Activated naive CD4-positive, alpha-beta T cell treated with anti-CD3 and anti-CD28 coated beads, Interleukin-2, amount 50 U/mL, for 24 hours (primary cell): ENCODE measurements at regions not wholly inside any gene's neighbourhood (a gene's known extent, or its start where the extent isn't known, plus 50 kb on each side); places are given as distances from the start of the nearest gene placed in this dataset.
"Not testable (repeated sequence)": the region's sequence is repeated elsewhere in the genome, so short reads cannot be mapped to it uniquely, and the experiment has no call there.

ENCODE experiments used
- H3K27ac Mint-ChIP-seq: one replicate; pipeline ENCODE4 v1.8.0; 2021; ENCODE audit warnings: mild to moderate bottlenecking, mixed read lengths
- H3K27me3 Mint-ChIP-seq: one replicate; pipeline ENCODE4 v1.8.0; 2021; ENCODE audit warnings: mixed read lengths
- H3K36me3 Mint-ChIP-seq: one replicate; pipeline ENCODE4 v1.8.0; 2021; ENCODE audit warnings: mixed read lengths
- H3K4me1 Mint-ChIP-seq: one replicate; pipeline ENCODE4 v1.8.0; 2021; ENCODE audit warnings: mixed read lengths
- H3K4me3 Mint-ChIP-seq: one replicate; pipeline ENCODE4 v1.8.0; 2021; ENCODE audit warnings: mild to moderate bottlenecking, mixed read lengths
- H3K9me3 Mint-ChIP-seq: one replicate; pipeline ENCODE4 v1.8.0; 2021; ENCODE audit warnings: mixed read lengths

GRCh38 chr1:109857702-109858101 lies 52.9 kb upstream of the CSF1 start:
- H3K27me3 Mint-ChIP-seq, H3K27ac Mint-ChIP-seq, H3K9me3 Mint-ChIP-seq, H3K4me1 Mint-ChIP-seq, H3K4me3 Mint-ChIP-seq, H3K36me3 Mint-ChIP-seq: not testable (repeated sequence)

DNA sequence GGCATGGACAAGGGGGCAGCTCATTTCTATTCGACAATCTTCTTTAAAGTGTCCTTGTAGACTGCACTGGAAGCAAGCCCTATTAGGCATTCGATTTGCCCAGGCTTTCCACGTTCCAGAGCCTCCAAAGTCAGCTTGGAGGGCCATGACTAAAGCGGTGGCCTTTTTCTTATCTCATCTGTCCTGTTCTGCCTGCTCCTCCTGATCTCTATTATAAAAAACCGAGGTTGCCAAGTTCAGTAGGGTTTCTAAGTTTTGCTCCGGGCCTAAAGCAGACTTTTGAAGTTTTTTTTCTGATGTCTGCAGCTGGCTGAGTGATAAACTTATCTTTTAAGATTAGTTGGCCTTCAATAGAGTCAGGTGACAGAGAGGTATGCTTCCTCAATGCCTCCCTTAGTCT lies 54.7 kb upstream of the CSF1 start:
- H3K36me3 Mint-ChIP-seq, H3K4me1 Mint-ChIP-seq, H3K9me3 Mint-ChIP-seq, H3K27me3 Mint-ChIP-seq, H3K27ac Mint-ChIP-seq, H3K4me3 Mint-ChIP-seq: not testable (repeated sequence)

- H3K27ac Mint-ChIP-seq, H3K9me3 Mint-ChIP-seq, H3K36me3 Mint-ChIP-seq, H3K27me3 Mint-ChIP-seq, H3K4me1 Mint-ChIP-seq, H3K4me3 Mint-ChIP-seq: not testable (repeated sequence)
Observed at GRCh38 chr1:109853972-109854371, 56.7 kb upstream of the CSF1 start.

DNA sequence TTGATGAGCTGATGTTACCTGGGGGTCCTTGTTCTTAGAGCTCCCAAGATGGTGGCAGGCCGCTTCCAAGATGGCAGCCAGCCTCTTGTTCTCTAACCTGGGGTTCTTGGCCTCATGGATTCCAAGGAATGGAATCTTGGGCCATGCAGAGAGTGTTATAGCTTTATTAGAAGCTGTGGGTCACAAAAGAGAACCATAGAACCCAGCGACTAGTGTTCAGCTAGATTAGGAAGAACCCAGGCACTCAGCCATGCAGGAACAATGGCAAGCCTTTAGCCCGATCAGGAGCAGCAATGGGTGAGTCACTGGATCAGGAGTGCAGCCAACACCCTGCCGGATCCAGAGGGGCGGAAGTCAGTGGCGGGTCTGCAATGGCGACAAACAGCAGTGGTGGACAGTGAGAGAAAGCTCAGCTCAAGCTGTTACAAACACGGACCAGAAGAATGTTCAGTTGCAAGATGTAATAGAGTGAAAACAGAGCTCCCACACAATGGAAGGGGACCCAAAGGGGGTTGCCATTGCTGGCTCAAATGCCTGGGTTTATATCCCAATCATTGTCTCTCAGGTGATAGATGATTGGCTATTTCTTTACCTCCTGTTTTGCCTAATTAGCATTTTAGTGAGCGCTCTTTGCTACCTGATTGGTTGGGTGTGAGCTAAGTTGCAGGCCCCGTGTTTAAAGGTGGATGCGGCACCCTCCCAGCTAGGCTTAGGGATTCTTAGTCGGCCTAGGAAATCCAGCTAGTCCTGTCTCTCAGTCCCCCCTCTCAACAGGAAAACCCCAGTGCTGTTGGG lies 58.2 kb upstream of the CSF1 start:
- H3K4me1 Mint-ChIP-seq, H3K9me3 Mint-ChIP-seq, H3K27me3 Mint-ChIP-seq, H3K36me3 Mint-ChIP-seq, H3K27ac Mint-ChIP-seq, H3K4me3 Mint-ChIP-seq: not testable (repeated sequence)

DNA sequence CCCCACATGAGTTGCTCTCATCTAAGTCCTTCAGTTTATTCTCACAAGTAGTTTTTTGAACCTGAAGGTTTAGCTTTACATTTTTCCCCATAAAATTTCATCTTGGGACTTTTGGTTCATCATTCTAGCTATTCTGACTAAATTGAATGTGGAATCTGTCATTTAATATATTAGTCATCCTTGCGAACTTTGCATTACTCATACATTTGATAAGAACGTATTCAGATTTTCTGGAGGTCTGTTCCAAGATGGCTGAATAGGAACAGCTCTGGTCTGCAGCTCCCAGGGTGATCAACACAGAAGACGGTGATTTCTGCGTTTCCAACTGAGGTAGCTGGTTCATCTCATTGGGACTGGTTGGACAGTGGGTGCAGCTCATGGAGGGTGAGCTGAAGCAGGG lies 59.8 kb upstream of the CSF1 start:
- Mint-ChIP-seq H3K4me3 (no peak overlapping the region), H3K9me3 (no peaks in the 10 kb centered on the region), H3K27ac (no peak overlapping the region), H3K36me3 (no peaks in the 10 kb centered on the region), H3K4me1 (no peaks in the 10 kb centered on the region), H3K27me3 (no peaks in the 10 kb centered on the region)

DNA sequence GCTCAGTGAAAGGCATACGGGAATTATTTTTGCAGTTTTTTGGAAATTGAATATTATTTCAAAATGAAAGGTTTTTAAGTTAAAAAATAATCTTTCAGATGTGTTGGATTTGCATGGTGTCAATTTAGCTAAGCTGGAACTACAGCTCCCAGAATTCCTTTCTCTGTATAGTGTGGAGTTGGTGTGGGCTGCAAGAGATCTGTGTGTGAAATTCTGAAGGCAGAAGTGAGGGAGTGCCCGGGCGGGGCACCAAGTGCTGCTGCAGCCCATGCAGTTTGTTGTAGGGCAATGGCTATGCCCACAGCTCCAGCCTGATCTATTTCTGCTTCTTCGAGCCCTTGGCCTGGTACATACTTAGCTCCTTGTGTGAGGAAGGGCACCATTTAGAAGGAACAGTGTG lies 60.5 kb upstream of the CSF1 start:
- Mint-ChIP-seq H3K4me1 (no peaks in the 10 kb centered on the region), H3K36me3 (no peaks in the 10 kb centered on the region), H3K4me3 (no peak overlapping the region), H3K27me3 (no peaks in the 10 kb centered on the region), H3K27ac (no peak overlapping the region), H3K9me3 (no peaks in the 10 kb centered on the region)

DNA sequence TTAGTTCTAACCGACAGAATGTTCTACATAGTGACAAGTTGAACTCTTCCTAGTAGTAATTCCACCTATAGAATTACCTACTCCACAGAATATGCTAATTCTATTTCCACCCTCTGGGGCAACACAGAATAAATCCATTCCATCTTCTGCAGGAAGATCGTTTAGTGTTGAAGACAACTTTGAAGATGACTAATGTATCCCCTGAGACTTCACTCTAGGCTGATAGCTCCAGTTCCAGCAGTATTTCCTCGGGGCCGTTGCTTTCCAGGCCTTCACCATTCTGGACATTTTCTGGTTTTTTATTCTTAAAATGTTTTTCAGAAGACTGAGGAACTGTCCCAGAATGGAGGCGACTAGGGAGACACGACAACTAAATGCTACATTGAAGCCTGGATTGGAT lies 61.0 kb upstream of the CSF1 start:
- H3K27ac Mint-ChIP-seq, result no peak overlapping the region
- H3K27me3 Mint-ChIP-seq, result no peaks in the 10 kb centered on the region
- no peaks in the 10 kb centered on the region for H3K9me3 Mint-ChIP-seq
- H3K36me3 Mint-ChIP-seq, result no peaks in the 10 kb centered on the region
- H3K4me1 Mint-ChIP-seq, result no peaks in the 10 kb centered on the region
- no peak overlapping the region for H3K4me3 Mint-ChIP-seq

DNA sequence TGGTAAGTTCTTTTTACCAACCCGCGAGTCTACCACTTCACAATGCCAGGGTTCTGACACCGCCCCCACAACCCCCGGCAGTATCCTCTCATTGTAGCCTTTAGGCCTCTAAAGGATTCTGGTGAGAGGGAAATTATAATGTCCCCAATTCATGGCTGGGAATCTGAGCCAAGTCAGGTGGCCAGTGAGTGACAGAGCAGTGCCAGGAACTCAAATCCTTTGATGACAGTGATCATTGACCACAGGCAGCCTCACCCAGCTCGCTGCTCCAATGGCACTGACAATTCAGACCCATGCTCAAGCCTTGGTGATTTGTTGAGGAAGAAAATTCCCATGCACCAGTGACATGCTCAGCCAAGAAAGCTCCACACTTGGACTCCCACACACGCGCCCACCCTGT lies 63.4 kb upstream of the CSF1 start:
- no peaks in the 10 kb centered on the region for H3K36me3 Mint-ChIP-seq
- H3K4me3 Mint-ChIP-seq, result no peak overlapping the region
- no peaks in the 10 kb centered on the region for H3K4me1 Mint-ChIP-seq
- no peak overlapping the region for H3K27ac Mint-ChIP-seq
- no peaks in the 10 kb centered on the region for H3K9me3 Mint-ChIP-seq
- H3K27me3 Mint-ChIP-seq, result no peaks in the 10 kb centered on the region

- no peaks in the 10 kb centered on the region for H3K36me3 Mint-ChIP-seq
- H3K4me3 Mint-ChIP-seq, result no peak overlapping the region
- H3K27ac Mint-ChIP-seq, result no peak overlapping the region
- no peaks in the 10 kb centered on the region for H3K9me3 Mint-ChIP-seq
- no peaks in the 10 kb centered on the region for H3K27me3 Mint-ChIP-seq
- H3K4me1 Mint-ChIP-seq, result no peaks in the 10 kb centered on the region
Observed at GRCh38 chr1:109846846-109847245, 63.8 kb upstream of the CSF1 start.

DNA sequence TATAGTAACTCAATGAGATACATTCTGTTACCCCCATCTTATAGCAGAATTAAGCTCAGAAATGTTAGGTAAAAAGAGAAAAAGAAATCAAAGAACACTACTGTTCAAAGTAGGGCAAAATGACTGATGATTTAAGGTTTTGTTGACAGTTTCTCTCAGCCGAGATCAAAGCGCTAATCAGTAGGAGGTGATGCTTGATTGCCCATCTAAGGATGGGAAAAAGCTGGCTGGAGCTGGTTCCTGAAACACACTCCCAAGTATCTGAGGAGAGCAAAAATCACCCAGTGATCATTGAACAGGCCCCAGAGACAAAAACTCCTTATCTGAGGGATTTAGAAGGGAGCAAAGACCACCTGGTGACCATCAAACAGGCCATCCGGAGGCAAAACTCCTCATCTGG lies 64.5 kb upstream of the CSF1 start:
- no peaks in the 10 kb centered on the region for H3K9me3 Mint-ChIP-seq
- no peaks in the 10 kb centered on the region for H3K36me3 Mint-ChIP-seq
- H3K27me3 Mint-ChIP-seq, result no peaks in the 10 kb centered on the region
- no peak overlapping the region for H3K4me3 Mint-ChIP-seq
- no peaks in the 10 kb centered on the region for H3K4me1 Mint-ChIP-seq
- no peak overlapping the region for H3K27ac Mint-ChIP-seq

- no peak overlapping the region for H3K4me3 Mint-ChIP-seq
- H3K4me1 Mint-ChIP-seq, result no peaks in the 10 kb centered on the region
- H3K9me3 Mint-ChIP-seq, result no peaks in the 10 kb centered on the region
- no peaks in the 10 kb centered on the region for H3K36me3 Mint-ChIP-seq
- no peaks in the 10 kb centered on the region for H3K27me3 Mint-ChIP-seq
- H3K27ac Mint-ChIP-seq, result no peak overlapping the region
Observed at GRCh38 chr1:109845658-109846057, 65.0 kb upstream of the CSF1 start.

DNA sequence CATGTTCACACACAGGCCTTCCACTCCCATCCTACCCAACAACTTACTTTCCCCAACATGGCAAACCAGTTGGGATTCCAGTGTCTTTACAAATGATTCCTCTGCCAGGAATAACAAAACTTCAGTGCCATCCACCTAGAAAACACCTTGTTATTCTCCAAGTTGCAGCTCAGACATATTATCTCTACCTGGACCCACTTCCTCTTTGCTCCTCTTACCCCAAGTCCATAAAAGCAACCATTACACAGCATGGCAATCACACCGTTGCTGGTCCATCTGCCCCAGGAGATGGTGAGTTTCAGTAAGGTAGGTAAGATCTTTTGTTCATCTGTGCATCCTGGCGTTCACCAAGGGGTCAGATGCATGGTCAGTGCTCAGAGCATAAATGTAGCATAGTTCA lies 66.0 kb upstream of the CSF1 start:
- Mint-ChIP-seq H3K9me3 (no peaks in the 10 kb centered on the region), H3K36me3 (no peaks in the 10 kb centered on the region), H3K27me3 (no peaks in the 10 kb centered on the region), H3K4me3 (no peak overlapping the region), H3K27ac (no peak overlapping the region), H3K4me1 (no peaks in the 10 kb centered on the region)

- Mint-ChIP-seq H3K27ac (no peak overlapping the region), H3K9me3 (peaks cover 4% of the 10 kb centered on the region), H3K4me1 (no peaks in the 10 kb centered on the region), H3K27me3 (no peaks in the 10 kb centered on the region), H3K4me3 (no peak overlapping the region), H3K36me3 (peaks cover 2% of the 10 kb centered on the region)
Observed at GRCh38 chr1:109840011-109840629, 70.5 kb upstream of the CSF1 start.

- H3K36me3 Mint-ChIP-seq, H3K4me1 Mint-ChIP-seq, H3K4me3 Mint-ChIP-seq, H3K27me3 Mint-ChIP-seq, H3K27ac Mint-ChIP-seq, H3K9me3 Mint-ChIP-seq: not testable (repeated sequence)
Observed at GRCh38 chr1:109839276-109839675, 71.4 kb upstream of the CSF1 start.

DNA sequence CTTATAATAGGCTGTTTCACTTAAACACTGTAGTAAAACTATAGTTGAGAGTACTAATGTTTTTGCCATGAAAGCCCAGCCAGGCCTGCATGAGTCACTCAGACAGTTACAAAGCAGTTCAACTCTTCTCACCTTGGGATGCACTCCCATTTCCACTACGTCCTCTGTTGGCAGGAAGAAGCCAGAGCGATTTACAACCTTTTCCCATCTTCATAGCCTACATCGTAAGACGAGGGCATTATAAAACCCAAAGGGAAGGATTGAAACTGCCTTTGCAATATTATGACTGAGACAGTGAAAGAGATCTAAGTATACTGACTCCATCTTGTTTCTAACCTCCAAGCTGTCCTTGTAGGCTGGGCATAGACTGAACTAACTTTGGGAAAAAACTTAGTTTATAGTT lies 71.8 kb upstream of the CSF1 start:
- Mint-ChIP-seq H3K9me3 (peaks cover 4% of the 10 kb centered on the region), H3K4me3 (no peak overlapping the region), H3K36me3 (peaks cover 2% of the 10 kb centered on the region), H3K4me1 (no peaks in the 10 kb centered on the region), H3K27me3 (no peaks in the 10 kb centered on the region), H3K27ac (no peak overlapping the region)

- Mint-ChIP-seq H3K4me1 (no peaks in the 10 kb centered on the region), H3K27me3 (no peaks in the 10 kb centered on the region), H3K36me3 (peaks cover 2% of the 10 kb centered on the region), H3K4me3 (no peak overlapping the region), H3K27ac (no peak overlapping the region), H3K9me3 (peaks cover 4% of the 10 kb centered on the region)
Observed at GRCh38 chr1:109837852-109838570, 72.6 kb upstream of the CSF1 start.
